HEK293 (cell line): ENCODE measurements at regions not wholly inside any gene's neighbourhood (a gene's known extent, or its start where the extent isn't known, plus 50 kb on each side); places are given as distances from the start of the nearest gene placed in this dataset.

ENCODE experiments used
- CTCF ChIA-PET: fragments of 350-600 bp; formaldehyde crosslinking; extraction: SDS; loops from one replicate; lab custom pipeline; 2021; ENCODE audit warnings: antibody characterized with exemption; lab: Yijun Ruan, JAX
- POLR2A ChIA-PET: fragments of 300-600 bp; formaldehyde crosslinking; extraction: SDS; loops from one replicate; lab custom pipeline; 2020; ENCODE audit warnings: antibody characterized with exemption, inconsistent platforms; lab: Yijun Ruan, JAX
- H3K27ac ChIP-seq: fragments of 200-500 bp; sonication (Bioruptor generic); 2 replicates; pipeline ENCODE4 v1.5.1; 2014; ENCODE audit warnings: low read depth, low read length, control low read depth, inconsistent platforms; ENCODE audit errors: extremely low read depth
- H3K36me3 ChIP-seq, 2 experiments: fragments of 200-500 bp in 1 of 2; sonication (Bioruptor generic) in 1 of 2; 1 replicate in 1 of 2; 2 replicates in 1 of 2; pipeline ENCODE4 v1.5.1; 2014 to 2017; ENCODE audit warnings: inconsistent platforms in 2 of 2, low read length in 2 of 2; ENCODE audit not compliant: control insufficient read depth in 2 of 2, insufficient read depth in 1 of 2
- H3K4me1 ChIP-seq: fragments of 200-500 bp; sonication (Bioruptor generic); 2 replicates; pipeline ENCODE4 v1.5.1; 2014; ENCODE audit warnings: mild to moderate bottlenecking, low read length, inconsistent platforms; ENCODE audit not compliant: control insufficient read depth, insufficient read depth
- H3K4me3 ChIP-seq: 2 replicates; pipeline ENCODE4 v1.5.1; 2011; ENCODE audit warnings: low read depth, mild to moderate bottlenecking, control low read depth, low read length, moderate library complexity
- H3K9me3 ChIP-seq: fragments of 200-500 bp; sonication (Bioruptor generic); 2 replicates; pipeline ENCODE4 v1.5.1; 2014; ENCODE audit warnings: low read depth, low read length, inconsistent platforms; ENCODE audit not compliant: control insufficient read depth, insufficient read depth
- GLIS1 ChIP-seq: fragments of 450-650 bp; formaldehyde crosslinking; IDR thresholded peaks from 2 replicates; pipeline ENCODE4 v1.5.1; 2016; ENCODE audit warnings: missing biosample characterization, missing genetic modification characterization
- GLIS2 ChIP-seq: fragments of 450-650 bp; formaldehyde crosslinking; IDR thresholded peaks from 2 replicates; pipeline ENCODE4 v1.5.1; 2016; ENCODE audit warnings: missing biosample characterization, missing genetic modification characterization
- KLF17 ChIP-seq: fragments of 450-650 bp; formaldehyde crosslinking; IDR thresholded peaks from 2 replicates; pipeline ENCODE4 v1.5.1; 2016; ENCODE audit warnings: missing biosample characterization, missing genetic modification characterization
- MYNN ChIP-seq: fragments of 450-650 bp; formaldehyde crosslinking; IDR thresholded peaks from 2 replicates; pipeline ENCODE4 v1.5.1; 2016; ENCODE audit warnings: missing biosample characterization, missing genetic modification characterization, borderline replicate concordance
- PATZ1 ChIP-seq: fragments of 450-650 bp; formaldehyde crosslinking; IDR thresholded peaks from 2 replicates; pipeline ENCODE4 v1.5.1; 2016; ENCODE audit warnings: missing biosample characterization, missing genetic modification characterization
- REPIN1 ChIP-seq: fragments of 450-650 bp; formaldehyde crosslinking; IDR thresholded peaks from 2 replicates; pipeline ENCODE4 v1.5.1; 2017; ENCODE audit warnings: missing biosample characterization, missing genetic modification characterization, low read depth
- ZBTB20 ChIP-seq: fragments of 450-650 bp; formaldehyde crosslinking; IDR thresholded peaks from 2 replicates; pipeline ENCODE4 v1.5.1; 2016; ENCODE audit warnings: missing biosample characterization, missing genetic modification characterization
- ZBTB8A ChIP-seq: fragments of 450-650 bp; formaldehyde crosslinking; IDR thresholded peaks from 2 replicates; pipeline ENCODE4 v1.5.1; 2016; ENCODE audit warnings: missing biosample characterization, missing genetic modification characterization
- ZEB2 ChIP-seq: fragments of 450-650 bp; formaldehyde crosslinking; IDR thresholded peaks from 2 replicates; pipeline ENCODE4 v1.5.1; 2016; ENCODE audit warnings: missing biosample characterization, missing genetic modification characterization
- ZNF335 ChIP-seq: fragments of 450-650 bp; formaldehyde crosslinking; conservative IDR thresholded peaks from 2 replicates; pipeline ENCODE4 v1.5.1; 2016; ENCODE audit warnings: missing biosample characterization, missing genetic modification characterization
- ZNF391 ChIP-seq: fragments of 450-650 bp; formaldehyde crosslinking; IDR thresholded peaks from 2 replicates; pipeline ENCODE4 v1.5.1; 2016; ENCODE audit warnings: low read depth, missing biosample characterization, missing genetic modification characterization, borderline replicate concordance
- ZNF529 ChIP-seq: fragments of 450-650 bp; formaldehyde crosslinking; IDR thresholded peaks from 2 replicates; pipeline ENCODE4 v1.5.1; 2017; ENCODE audit warnings: missing genetic modification characterization, missing biosample characterization; ENCODE audit not compliant: insufficient replicate concordance
- ZNF555 ChIP-seq: fragments of 450-650 bp; formaldehyde crosslinking; conservative IDR thresholded peaks from 2 replicates; pipeline ENCODE4 v1.5.1; 2017; ENCODE audit warnings: missing biosample characterization, mild to moderate bottlenecking, missing genetic modification characterization, inconsistent platforms
- ZNF654 ChIP-seq: fragments of 450-650 bp; formaldehyde crosslinking; IDR thresholded peaks from 2 replicates; pipeline ENCODE4 v1.5.1; 2016; ENCODE audit warnings: low read depth, missing biosample characterization, missing genetic modification characterization
- ZNF692 ChIP-seq: fragments of 450-650 bp; formaldehyde crosslinking; IDR thresholded peaks from 2 replicates; pipeline ENCODE4 v1.5.1; 2016; ENCODE audit warnings: missing biosample characterization, missing genetic modification characterization
- ZSCAN23 ChIP-seq: fragments of 450-650 bp; formaldehyde crosslinking; IDR thresholded peaks from 2 replicates; pipeline ENCODE4 v1.5.1; 2016; ENCODE audit warnings: missing biosample characterization, missing genetic modification characterization
- TF ChIP-seq, protein P1 (sequence below): fragments of 450-650 bp; formaldehyde crosslinking; IDR thresholded peaks from 2 replicates; pipeline ENCODE4 v1.5.1; 2017; ENCODE audit warnings: missing biosample characterization, missing genetic modification characterization
- TF ChIP-seq, protein P2 (sequence below): fragments of 450-650 bp; formaldehyde crosslinking; IDR thresholded peaks from 2 replicates; pipeline ENCODE4 v1.5.1; 2016; ENCODE audit warnings: missing biosample characterization, missing genetic modification characterization
- TF ChIP-seq, protein P3 (sequence below): fragments of 450-650 bp; formaldehyde crosslinking; IDR thresholded peaks from 2 replicates; pipeline ENCODE4 v1.5.1; 2017; ENCODE audit warnings: missing biosample characterization, missing genetic modification characterization

- TF ChIP-seq, protein P1, sequence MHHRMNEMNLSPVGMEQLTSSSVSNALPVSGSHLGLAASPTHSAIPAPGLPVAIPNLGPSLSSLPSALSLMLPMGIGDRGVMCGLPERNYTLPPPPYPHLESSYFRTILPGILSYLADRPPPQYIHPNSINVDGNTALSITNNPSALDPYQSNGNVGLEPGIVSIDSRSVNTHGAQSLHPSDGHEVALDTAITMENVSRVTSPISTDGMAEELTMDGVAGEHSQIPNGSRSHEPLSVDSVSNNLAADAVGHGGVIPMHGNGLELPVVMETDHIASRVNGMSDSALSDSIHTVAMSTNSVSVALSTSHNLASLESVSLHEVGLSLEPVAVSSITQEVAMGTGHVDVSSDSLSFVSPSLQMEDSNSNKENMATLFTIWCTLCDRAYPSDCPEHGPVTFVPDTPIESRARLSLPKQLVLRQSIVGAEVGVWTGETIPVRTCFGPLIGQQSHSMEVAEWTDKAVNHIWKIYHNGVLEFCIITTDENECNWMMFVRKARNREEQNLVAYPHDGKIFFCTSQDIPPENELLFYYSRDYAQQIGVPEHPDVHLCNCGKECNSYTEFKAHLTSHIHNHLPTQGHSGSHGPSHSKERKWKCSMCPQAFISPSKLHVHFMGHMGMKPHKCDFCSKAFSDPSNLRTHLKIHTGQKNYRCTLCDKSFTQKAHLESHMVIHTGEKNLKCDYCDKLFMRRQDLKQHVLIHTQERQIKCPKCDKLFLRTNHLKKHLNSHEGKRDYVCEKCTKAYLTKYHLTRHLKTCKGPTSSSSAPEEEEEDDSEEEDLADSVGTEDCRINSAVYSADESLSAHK (tag by site-specific recombination) = peak; percentile 90
- peak; percentile 82 for TF ChIP-seq MYNN (tag by site-specific recombination)
- TF ChIP-seq ZEB2 (tag by site-specific recombination) = peak; percentile 80; the same call in 1 of the 2 replicates
- peak; percentile 48; the same call in 1 of the 2 replicates for TF ChIP-seq ZNF391
- TF ChIP-seq ZSCAN23 (tag by site-specific recombination) = no peak
Measured at GRCh38 chr9:134224127-134224526, 59.8 kb upstream of the RNU6ATAC start (continued).

DNA sequence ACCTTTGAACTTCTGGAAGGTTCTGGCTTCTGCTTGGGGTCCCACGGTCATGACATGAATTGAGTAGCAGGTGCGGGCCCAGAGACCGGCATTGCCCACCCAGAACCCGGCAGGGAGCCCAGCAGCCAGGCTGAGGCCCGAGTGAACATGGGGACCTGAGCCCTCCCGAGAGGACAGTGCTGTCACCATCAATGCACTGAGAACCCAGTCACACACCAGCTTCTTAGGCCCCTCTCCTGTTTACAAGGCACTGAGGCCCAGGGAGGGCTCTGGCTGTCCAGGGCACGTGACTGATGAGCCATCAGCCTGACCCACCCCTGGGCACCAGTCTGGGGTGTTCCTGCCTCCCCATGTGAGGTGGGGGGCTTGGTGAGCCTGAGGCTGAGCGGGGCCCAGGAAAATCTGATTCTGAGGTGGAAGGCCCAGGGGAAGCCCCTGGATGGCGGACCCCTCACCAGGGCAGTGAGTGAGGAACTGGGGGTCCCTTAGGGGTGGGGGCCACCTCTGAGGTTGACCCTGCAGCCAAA is 60.3 kb upstream of the RNU6ATAC start:
- ChIA-PET POLR2A (no interaction called here), CTCF (interaction anchor here (0.6 to 1.9 kb wide), 3 partner anchors 39 to 551 kb away, joined by 3 to 8 read pairs (median 4); no protein-coding TSS in a partner anchor)
- Histone ChIP-seq H3K4me1 (peaks cover 6% of the 10 kb centered on the region; the same call in 1 of the 2 replicates), H3K9me3 (no peaks in the 10 kb centered on the region), H3K36me3 (no peaks in the 10 kb centered on the region), H3K27ac (no peak overlapping the region; the same call in 1 of the 2 replicates), H3K4me3 (no peak overlapping the region)
- no peak for TF ChIP-seq ZNF555
- peak; percentile 82; the same call in 1 of the 2 replicates for TF ChIP-seq ZBTB20 (tag by site-specific recombination)
- TF ChIP-seq REPIN1 (tag by site-specific recombination) = no peak
- TF ChIP-seq, protein P2, sequence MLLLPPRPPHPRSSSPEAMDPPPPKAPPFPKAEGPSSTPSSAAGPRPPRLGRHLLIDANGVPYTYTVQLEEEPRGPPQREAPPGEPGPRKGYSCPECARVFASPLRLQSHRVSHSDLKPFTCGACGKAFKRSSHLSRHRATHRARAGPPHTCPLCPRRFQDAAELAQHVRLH (tag by site-specific recombination) = no peak
- no peak; the same call in 1 of the 2 replicates for TF ChIP-seq ZNF391
- TF ChIP-seq ZNF529 = no peak
- TF ChIP-seq ZNF692 = peak; percentile 5; the same call in 1 of the 2 replicates
- peak; percentile 46 for TF ChIP-seq GLIS1 (tag by site-specific recombination)
- TF ChIP-seq, protein P3, sequence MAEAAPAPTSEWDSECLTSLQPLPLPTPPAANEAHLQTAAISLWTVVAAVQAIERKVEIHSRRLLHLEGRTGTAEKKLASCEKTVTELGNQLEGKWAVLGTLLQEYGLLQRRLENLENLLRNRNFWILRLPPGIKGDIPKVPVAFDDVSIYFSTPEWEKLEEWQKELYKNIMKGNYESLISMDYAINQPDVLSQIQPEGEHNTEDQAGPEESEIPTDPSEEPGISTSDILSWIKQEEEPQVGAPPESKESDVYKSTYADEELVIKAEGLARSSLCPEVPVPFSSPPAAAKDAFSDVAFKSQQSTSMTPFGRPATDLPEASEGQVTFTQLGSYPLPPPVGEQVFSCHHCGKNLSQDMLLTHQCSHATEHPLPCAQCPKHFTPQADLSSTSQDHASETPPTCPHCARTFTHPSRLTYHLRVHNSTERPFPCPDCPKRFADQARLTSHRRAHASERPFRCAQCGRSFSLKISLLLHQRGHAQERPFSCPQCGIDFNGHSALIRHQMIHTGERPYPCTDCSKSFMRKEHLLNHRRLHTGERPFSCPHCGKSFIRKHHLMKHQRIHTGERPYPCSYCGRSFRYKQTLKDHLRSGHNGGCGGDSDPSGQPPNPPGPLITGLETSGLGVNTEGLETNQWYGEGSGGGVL (tag by site-specific recombination) = peak; percentile 52; the same call in 1 of the 2 replicates
- TF ChIP-seq ZNF335 (tag by site-specific recombination) = peak; percentile 67
- no peak for TF ChIP-seq ZNF654 (tag by site-specific recombination)
- TF ChIP-seq GLIS2 (tag by site-specific recombination) = peak; percentile 50
- peak; percentile 53; the same call in 1 of the 2 replicates for TF ChIP-seq PATZ1 (tag by site-specific recombination)
- TF ChIP-seq KLF17 (tag by site-specific recombination) = peak; percentile 51; the same call in 1 of the 2 replicates
- peak; percentile 29; the same call in 1 of the 2 replicates for TF ChIP-seq ZBTB8A (tag by site-specific recombination)
